IPS-15b (cell line): ENCODE measurements at regions not wholly inside any gene's neighbourhood (a gene's known extent, or its start where the extent isn't known, plus 50 kb on each side); places are given as distances from the start of the nearest gene placed in this dataset.

Experiments
- H3K27me3 ChIP-seq: one replicate; pipeline ENCODE4 v1.6.1; 2013; ENCODE audit warnings: low read length; ENCODE audit not compliant: control insufficient read depth, insufficient read depth
- H3K36me3 ChIP-seq: one replicate; pipeline ENCODE4 v1.6.1; 2013; ENCODE audit warnings: low read length; ENCODE audit not compliant: control insufficient read depth, insufficient read depth
- H3K4me1 ChIP-seq: one replicate; pipeline ENCODE4 v1.6.1; 2013; ENCODE audit warnings: mild to moderate bottlenecking, low read length; ENCODE audit not compliant: control insufficient read depth, insufficient read depth
- H3K4me3 ChIP-seq: one replicate; pipeline ENCODE4 v1.5.1; 2013; ENCODE audit warnings: low read depth, low read length
- H3K9ac ChIP-seq: one replicate; pipeline ENCODE4 v1.6.1; 2013; ENCODE audit warnings: low read depth, mild to moderate bottlenecking, low read length
- H3K9me3 ChIP-seq: one replicate; pipeline ENCODE4 v1.6.1; 2013; ENCODE audit warnings: mild to moderate bottlenecking, low read length; ENCODE audit not compliant: control insufficient read depth, insufficient read depth

GRCh38 chr13:74476365-74476764 is 342.2 kb upstream of the KLF12 start:
- H3K27me3 ChIP-seq: no peaks in the 10 kb centered on the region
- H3K4me3 ChIP-seq: no peak overlapping the region
- H3K36me3 ChIP-seq: no peaks in the 10 kb centered on the region
- H3K4me1 ChIP-seq: no peaks in the 10 kb centered on the region
- H3K9ac ChIP-seq: no peak overlapping the region
- no peaks in the 10 kb centered on the region for H3K9me3 ChIP-seq

GRCh38 chr13:74466864-74467263 is 332.7 kb upstream of the KLF12 start:
- H3K4me3 ChIP-seq: no peak overlapping the region
- H3K36me3 ChIP-seq: no peaks in the 10 kb centered on the region
- H3K4me1 ChIP-seq: peaks cover 2% of the 10 kb centered on the region
- no peaks in the 10 kb centered on the region for H3K9me3 ChIP-seq
- H3K9ac ChIP-seq: no peak overlapping the region
- no peaks in the 10 kb centered on the region for H3K27me3 ChIP-seq

- no peaks in the 10 kb centered on the region for H3K27me3 ChIP-seq
- H3K4me3 ChIP-seq: no peak overlapping the region
- no peak overlapping the region for H3K9ac ChIP-seq
- peaks cover 2% of the 10 kb centered on the region for H3K4me1 ChIP-seq
- no peaks in the 10 kb centered on the region for H3K9me3 ChIP-seq
- no peaks in the 10 kb centered on the region for H3K36me3 ChIP-seq
Measured at GRCh38 chr13:74466020-74466419, 331.8 kb upstream of the KLF12 start.

GRCh38 chr13:74465271-74465670 is 331.1 kb upstream of the KLF12 start:
- Histone ChIP-seq H3K36me3 (no peaks in the 10 kb centered on the region), H3K27me3 (no peaks in the 10 kb centered on the region), H3K4me1 (peaks cover 2% of the 10 kb centered on the region), H3K9me3 (no peaks in the 10 kb centered on the region), H3K9ac (no peak overlapping the region), H3K4me3 (no peak overlapping the region)

- Histone ChIP-seq H3K4me1 (peaks cover 2% of the 10 kb centered on the region), H3K9ac (no peak overlapping the region), H3K4me3 (no peak overlapping the region), H3K27me3 (no peaks in the 10 kb centered on the region), H3K36me3 (no peaks in the 10 kb centered on the region), H3K9me3 (no peaks in the 10 kb centered on the region)
Measured at GRCh38 chr13:74464670-74465069, 330.5 kb upstream of the KLF12 start.

- Histone ChIP-seq H3K36me3 (no peaks in the 10 kb centered on the region), H3K9ac (no peak overlapping the region), H3K4me1 (peaks cover 2% of the 10 kb centered on the region), H3K4me3 (no peak overlapping the region), H3K27me3 (no peaks in the 10 kb centered on the region), H3K9me3 (no peaks in the 10 kb centered on the region)
Measured at GRCh38 chr13:74461011-74461410, 326.8 kb upstream of the KLF12 start.

- Histone ChIP-seq H3K9ac (no peak overlapping the region), H3K9me3 (no peaks in the 10 kb centered on the region), H3K27me3 (no peaks in the 10 kb centered on the region), H3K36me3 (no peaks in the 10 kb centered on the region), H3K4me1 (no peaks in the 10 kb centered on the region), H3K4me3 (no peak overlapping the region)
Measured at GRCh38 chr13:74452881-74453280, 318.7 kb upstream of the KLF12 start.

- Histone ChIP-seq H3K36me3 (no peaks in the 10 kb centered on the region), H3K4me3 (no peak overlapping the region), H3K27me3 (no peaks in the 10 kb centered on the region), H3K4me1 (no peaks in the 10 kb centered on the region), H3K9me3 (no peaks in the 10 kb centered on the region), H3K9ac (no peak overlapping the region)
Measured at GRCh38 chr13:74452176-74452575, 318.0 kb upstream of the KLF12 start.

GRCh38 chr13:74450964-74451363 is 316.8 kb upstream of the KLF12 start:
- H3K4me1 ChIP-seq: no peaks in the 10 kb centered on the region
- H3K9ac ChIP-seq: no peak overlapping the region
- no peak overlapping the region for H3K4me3 ChIP-seq
- H3K27me3 ChIP-seq: no peaks in the 10 kb centered on the region
- no peaks in the 10 kb centered on the region for H3K36me3 ChIP-seq
- no peaks in the 10 kb centered on the region for H3K9me3 ChIP-seq

GRCh38 chr13:74450525-74450845 is 316.3 kb upstream of the KLF12 start:
- Histone ChIP-seq H3K36me3 (no peaks in the 10 kb centered on the region), H3K4me1 (no peaks in the 10 kb centered on the region), H3K4me3 (no peak overlapping the region), H3K27me3 (no peaks in the 10 kb centered on the region), H3K9me3 (no peaks in the 10 kb centered on the region), H3K9ac (no peak overlapping the region)

GRCh38 chr13:74449811-74450524 is 315.8 kb upstream of the KLF12 start:
- H3K27me3 ChIP-seq: no peaks in the 10 kb centered on the region

GRCh38 chr13:74444864-74445479 is 310.8 kb upstream of the KLF12 start:
- no peak overlapping the region for H3K9ac ChIP-seq
- no peaks in the 10 kb centered on the region for H3K9me3 ChIP-seq
- H3K36me3 ChIP-seq: no peaks in the 10 kb centered on the region
- no peaks in the 10 kb centered on the region for H3K27me3 ChIP-seq
- H3K4me1 ChIP-seq: no peaks in the 10 kb centered on the region
- no peak overlapping the region for H3K4me3 ChIP-seq

More at GRCh38 chr13:74449811-74450524, 315.8 kb upstream of the KLF12 start:
- Histone ChIP-seq H3K4me1 (no peaks in the 10 kb centered on the region), H3K4me3 (no peak overlapping the region), H3K36me3 (no peaks in the 10 kb centered on the region), H3K9ac (no peak overlapping the region), H3K9me3 (no peaks in the 10 kb centered on the region)
